OCI-LY3 (cell line): ENCODE measurements at regions not wholly inside any gene's neighbourhood (a gene's known extent, or its start where the extent isn't known, plus 50 kb on each side); places are given as distances from the start of the nearest gene placed in this dataset.

Source experiments
- EZH2phosphoT487 ChIP-seq: fragments of 200-600 bp; shearing (Covaris generic); IDR thresholded peaks from 2 replicates; pipeline ENCODE4 v1.6.1; 2018; ENCODE audit warnings: antibody characterized with exemption, mixed run types, low read depth
- TF ChIP-seq, protein P1 (sequence below): fragments of 200-600, 300-600 bp; sonication (generic); IDR thresholded peaks from 2 replicates; pipeline ENCODE4 v1.5.1; 2014; ENCODE audit warnings: antibody characterized with exemption, low read length, low read depth

DNA sequence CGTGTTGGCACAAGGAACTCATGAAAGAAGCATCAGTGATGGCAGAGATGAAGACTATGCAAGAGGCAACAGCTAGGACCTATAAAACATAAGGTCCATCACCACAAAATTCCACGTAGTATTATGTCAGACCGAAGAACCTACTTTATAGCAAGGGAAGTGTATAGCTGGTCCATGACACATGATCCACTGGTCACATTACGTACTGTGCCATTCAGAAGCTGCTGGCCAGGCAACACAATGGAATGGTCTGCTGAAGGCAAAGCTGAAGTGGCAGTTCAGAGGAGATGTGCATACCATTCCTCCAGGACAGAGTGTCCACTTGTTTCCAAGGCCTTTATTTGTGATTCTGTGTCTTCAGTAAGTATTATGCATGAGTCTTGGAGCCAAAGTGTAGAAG is 215.5 kb upstream of the UGT8 start:
- TF ChIP-seq, protein P1, sequence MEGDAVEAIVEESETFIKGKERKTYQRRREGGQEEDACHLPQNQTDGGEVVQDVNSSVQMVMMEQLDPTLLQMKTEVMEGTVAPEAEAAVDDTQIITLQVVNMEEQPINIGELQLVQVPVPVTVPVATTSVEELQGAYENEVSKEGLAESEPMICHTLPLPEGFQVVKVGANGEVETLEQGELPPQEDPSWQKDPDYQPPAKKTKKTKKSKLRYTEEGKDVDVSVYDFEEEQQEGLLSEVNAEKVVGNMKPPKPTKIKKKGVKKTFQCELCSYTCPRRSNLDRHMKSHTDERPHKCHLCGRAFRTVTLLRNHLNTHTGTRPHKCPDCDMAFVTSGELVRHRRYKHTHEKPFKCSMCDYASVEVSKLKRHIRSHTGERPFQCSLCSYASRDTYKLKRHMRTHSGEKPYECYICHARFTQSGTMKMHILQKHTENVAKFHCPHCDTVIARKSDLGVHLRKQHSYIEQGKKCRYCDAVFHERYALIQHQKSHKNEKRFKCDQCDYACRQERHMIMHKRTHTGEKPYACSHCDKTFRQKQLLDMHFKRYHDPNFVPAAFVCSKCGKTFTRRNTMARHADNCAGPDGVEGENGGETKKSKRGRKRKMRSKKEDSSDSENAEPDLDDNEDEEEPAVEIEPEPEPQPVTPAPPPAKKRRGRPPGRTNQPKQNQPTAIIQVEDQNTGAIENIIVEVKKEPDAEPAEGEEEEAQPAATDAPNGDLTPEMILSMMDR, result no peak
- no peak for TF ChIP-seq EZH2phosphoT487
